GM19452 (cell line): ENCODE measurements at regions not wholly inside any gene's neighbourhood (a gene's known extent, or its start where the extent isn't known, plus 50 kb on each side); places are given as distances from the start of the nearest gene placed in this dataset.

Source experiments
- ATAC-seq: cut with Tn5 transposase; IDR thresholded peaks from one replicate; pipeline ENCODE4 v1.9.1; 2021; ENCODE audit not compliant: unreplicated experiment

DNA sequence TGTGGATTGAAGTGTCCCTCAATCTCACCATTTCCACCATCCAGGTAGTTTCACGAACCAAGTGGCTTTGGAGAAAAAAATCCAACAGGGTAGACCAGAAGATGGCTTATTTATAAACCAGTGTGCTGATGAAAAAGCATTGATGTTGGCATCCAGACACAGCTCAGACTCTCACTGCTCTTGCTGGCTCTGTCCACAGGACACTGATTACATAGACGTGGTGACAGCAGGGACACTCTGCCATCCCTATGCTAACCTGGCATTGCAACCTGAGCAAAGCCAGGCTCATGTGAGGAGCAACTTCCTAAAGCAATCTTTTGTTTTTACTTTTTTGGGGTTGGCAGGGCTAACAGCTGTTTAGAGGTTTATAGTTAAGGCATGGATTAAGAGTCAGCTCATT, 130.6 kb upstream of the SVIL start:
- ATAC-seq, result no peak

DNA sequence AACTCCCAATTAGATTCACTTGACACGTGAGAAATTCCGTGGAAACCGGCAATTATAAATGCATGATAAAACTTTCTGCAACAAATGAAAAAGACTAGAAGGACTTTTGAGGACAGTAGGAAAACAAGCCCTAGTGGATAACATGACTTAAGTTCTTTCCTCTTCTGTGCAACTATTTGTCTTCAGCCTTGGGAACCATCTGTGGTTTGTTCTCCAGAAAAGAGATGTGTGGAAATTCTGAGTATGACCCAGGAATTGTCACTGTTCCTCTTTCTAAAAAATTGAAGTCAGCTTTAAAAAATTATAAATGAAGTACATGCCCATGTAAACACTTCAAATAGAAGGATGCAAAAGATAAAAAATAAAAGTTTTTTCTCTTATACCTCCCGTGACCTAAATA, 128.6 kb upstream of the SVIL start:
- ATAC-seq, result no peak

DNA sequence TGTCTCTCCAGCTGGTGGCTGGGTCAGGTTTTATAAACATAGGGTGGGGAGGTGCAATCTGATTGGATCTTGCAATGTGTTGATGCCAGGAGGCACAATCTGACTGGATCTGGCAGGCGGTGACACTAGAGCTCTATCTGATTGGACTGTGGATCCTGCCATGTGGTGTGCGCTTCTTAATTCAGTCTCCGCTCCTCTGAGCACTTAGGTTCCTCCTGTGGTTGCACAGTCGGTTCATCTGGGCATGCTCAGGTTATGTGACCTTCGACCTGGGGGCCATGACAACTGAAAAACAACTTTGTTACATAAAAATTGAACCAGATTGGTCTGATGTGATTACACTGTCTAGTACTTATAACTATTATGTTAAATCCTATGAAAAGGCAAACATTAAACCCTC, 127.1 kb upstream of the SVIL start:
- ATAC-seq, result no peak

DNA sequence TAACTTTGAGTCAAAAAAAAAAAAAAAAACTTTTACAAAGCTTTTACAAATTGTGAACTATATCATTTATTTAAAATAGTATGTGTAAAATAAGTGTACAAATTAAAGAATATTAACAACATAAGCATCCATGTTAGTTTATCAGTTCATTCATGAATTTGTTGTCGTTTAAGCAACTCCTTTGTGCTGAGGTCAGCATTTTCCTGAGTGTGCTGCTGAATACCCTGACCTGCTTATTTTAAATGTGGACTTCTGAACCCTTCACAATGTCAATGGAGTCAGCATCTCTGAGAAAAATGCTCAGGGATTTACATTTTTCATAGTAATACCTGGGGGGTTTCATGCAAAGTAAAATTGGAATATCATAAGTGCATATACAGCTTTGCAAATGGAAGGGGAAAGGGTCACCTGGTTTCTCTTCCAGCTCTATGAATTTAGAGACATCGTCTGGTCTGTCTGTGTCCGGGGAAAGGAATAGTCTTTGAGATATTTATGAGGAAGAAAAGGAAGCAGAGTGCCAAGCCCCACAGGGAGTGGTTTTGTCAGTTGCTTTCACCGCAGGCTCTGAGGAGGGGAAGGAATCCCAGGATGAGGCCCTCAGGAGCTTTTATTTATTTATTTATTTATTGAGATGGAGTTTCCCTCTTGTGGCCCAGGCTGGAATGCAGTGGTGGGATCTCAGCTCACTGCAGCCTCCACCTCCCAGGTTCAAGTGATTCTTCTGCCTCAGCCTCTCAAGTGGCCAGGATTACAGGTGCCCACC, 125.5 kb upstream of the SVIL start:
- ATAC-seq, result no peak

DNA sequence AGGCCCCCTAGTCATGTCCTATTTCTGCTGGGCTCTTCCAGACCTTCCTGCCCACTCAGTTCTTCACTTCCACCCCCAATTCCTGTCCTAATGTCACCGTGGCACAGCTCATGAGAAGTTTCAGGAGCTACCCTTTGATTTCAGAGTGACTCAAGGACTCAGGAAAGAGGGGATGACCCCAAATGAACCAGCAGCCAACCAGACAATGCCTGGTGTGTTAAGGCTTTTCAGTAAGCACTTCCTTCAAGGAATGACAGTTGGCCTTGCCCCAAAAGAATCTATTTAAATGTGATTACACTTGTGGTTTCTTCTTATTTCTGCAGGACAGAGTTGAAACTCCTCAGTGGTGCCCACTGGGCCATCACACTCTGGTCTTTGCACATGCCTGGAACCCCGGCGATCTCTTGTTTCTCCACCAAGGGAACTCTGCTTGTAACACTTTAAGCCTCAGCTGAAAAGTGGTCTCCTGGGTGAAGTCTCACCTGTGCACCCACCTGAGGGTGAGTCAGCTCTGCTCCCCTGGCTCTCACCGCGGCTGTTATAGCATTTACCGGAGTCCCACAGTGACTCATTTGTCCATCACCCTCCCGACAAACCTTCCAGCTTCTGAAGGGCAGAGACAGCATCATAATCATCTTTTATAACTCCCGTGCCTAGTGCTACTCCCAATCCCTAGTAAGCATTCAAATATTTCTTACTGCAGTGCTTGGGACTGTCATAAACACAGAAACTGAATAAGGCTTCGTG, 123.0 kb upstream of the SVIL start:
- ATAC-seq, result no peak

DNA sequence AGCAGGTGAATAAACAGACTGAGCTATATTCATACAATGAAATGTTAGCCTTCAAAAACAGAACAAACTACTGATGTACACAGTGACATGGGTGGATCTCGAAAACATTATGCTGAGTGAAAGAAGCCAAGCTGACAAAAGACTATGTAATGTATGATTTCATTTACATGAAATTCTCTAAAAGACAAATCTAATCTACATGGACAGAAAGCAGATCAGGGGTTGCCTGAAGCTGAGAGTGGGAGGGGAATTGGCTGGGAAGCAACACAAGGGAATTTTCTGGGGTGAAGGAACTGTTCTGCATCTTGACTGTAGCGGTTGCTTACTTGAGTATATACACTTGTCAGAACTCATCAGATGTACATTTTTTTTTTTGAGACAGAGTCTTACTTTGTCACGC, 121.7 kb upstream of the SVIL start:
- ATAC-seq, result no peak

DNA sequence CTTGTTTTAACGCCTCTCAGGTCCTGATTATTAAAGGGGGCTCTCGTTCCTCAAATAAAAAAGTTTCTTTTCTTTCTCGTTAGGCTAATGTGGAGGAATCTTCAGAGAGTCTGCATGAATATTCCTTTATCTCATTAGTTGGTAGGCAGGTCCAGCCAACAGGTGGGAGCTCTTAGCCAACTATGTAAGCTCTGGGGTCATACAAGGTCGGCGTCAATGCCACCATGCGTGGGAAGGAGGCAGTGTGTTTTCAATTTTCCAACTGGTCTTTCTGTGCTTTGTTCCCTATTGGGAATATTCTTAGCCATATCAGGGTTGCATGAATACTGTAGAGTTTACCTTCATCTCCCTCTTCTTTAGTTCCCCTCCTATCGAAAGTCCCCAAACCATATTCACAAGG, 118.5 kb upstream of the SVIL start:
- no peak for ATAC-seq

DNA sequence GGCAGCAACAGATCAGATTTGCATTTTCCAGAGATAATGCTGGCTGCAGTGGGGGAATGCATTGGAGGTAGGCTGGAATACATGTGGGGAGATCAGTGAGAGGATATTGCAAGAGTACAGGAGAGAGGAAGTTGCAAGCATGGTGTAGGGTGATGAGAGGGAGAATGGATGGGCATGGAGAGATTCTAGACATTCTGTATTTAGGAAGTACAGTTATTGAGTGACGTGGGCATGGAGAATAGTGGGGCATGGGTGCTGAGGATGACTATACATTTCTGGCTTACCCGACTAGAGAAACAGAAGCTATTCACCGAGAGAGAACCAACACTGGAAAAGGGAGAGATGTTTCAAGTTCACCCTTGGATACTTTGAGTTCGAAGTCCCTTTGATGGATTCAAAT, 116.9 kb upstream of the SVIL start:
- no peak for ATAC-seq

DNA sequence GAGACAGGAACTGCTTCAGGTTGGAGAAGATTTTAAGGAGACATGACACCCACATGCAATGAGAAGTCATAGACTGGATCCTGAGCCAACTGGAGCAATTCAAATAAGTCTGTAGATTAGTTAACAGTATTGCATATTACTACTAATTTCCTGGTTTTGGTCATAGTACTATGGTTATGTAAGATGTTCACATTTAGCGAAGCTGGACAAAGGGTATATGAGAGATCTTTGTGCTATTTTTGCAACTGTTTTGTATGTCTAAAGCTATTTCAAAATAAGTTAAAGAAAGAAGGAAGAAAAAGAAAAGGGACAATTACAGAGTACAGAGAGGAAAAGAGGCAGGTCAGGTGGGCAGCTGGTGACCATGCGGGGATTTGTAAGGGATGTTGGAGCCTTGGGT, 116.5 kb upstream of the SVIL start:
- ATAC-seq, result no peak

DNA sequence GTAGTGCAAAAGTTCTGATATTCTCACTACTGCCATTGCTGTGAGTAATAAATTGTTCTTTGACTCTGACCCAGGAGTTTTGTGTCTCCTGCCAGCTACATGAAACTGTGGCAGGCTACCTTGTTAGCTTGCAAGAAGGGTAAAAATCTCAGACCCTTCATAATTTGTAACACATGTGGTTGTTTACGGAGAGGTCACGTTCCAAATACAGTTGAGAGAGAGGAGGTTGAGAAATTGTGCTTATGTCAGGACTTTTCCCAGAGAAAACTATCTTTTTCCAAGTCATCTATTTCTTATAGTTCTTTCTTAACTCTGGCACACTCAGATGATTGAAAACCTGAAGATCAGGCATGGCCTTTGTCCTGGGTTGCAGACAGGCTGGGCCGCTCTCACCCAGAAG, 114.4 kb upstream of the SVIL start:
- ATAC-seq, result no peak

DNA sequence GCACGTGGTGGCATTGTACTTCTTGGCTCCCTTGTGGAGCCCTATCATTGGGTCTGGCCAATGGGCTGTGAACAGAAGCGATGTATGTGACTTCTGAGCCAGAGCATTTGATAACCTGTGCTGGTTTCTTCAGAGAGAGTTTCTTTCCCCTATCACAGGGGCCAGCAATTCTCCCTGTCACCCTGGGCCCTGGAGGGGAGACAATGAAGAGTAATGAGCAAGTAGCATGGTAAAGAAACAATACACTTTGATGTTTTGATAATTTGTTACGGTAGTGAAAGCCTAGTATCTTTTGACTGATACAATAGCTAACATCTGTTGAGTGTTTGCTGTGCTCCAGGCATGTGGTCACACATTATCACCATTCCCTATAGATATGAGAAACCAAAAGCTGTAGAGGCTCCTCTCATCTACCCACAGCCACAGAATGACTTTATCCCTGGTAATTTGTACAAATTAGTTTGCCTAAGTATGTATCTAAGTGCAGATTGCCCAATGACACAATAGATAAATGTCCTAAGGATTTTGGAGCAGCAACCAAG, 113.4 kb upstream of the SVIL start:
- no peak for ATAC-seq

DNA sequence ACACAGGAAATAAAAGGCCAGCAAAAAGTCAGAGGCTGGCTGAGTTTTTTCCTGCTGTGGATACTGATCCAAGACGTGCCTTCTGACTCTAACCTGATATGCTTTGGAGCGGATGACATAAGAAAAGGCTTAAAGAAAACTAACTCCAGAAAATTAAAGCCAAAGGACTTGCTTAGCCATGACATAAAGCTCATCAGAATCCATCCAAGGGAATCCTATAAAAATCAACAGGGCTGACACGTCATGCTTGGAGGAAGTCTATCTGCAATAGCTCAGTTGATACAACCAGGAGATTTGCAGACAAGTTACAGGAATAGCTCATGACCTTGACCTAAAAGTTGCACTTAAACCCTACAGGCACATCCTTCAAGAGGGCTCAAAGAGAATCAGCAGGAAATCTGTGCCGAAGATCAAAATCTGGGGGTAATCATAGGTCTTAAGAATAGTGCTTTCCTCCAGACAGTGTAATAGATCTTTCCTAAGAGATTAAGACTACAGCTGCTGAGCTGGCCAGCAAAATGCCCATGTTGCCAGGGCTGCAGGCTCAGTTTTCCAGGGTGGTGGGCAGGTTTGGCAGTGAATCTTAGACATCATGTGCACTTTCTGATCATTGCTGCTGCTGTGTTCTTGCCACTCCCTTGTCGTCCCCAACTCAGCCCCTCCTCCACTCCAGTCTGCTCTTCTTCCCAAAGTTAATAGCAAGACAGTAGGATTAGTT, 111.5 kb upstream of the SVIL start:
- ATAC-seq, result no peak

DNA sequence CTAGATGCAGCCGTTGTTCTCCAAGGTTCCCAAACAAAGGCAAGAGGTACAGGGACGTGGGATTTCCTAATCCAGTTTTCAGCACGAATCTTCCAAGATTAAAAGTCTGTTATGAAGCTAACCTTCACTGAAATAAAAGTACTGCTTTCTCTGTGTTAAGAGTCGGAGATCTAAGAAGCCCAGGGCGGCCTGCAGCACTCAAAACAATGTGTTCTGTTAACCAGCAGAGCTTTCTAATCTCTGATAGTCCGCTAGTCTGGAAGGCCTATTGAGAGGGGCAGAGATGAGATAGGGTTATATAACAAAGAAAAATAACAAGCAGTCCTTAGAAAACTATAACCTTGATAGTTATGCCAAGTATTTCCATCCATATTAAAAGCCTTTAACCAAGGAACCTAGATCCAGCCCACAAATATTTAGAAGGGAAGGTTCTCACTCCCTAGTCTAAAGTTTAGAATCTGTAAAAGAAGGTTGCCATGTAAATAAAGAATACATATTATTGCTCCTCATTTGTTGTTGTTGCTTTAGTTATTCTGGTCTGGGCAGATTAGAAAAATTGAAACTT, 106.3 kb upstream of the SVIL start:
- no peak for ATAC-seq

DNA sequence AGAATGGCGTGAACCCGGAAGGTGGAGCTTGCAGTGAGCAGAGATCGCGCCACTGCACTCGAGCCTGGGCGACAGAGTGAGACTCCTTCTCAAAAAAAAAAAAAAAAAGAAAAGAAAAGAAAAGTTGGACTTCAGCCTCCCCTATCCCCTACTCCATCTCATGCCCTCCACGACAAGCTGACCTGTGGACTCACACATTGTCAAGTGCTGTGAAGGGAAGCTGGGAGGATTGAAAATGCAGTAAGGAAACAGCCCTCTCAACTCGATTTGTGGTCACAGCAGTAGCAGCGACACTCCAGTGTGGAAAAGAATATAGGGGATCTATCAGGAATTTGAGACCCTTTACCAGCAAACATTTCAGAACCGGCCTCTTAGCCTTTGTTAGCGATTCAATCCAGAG, 103.6 kb upstream of the SVIL start:
- ATAC-seq, result no peak

DNA sequence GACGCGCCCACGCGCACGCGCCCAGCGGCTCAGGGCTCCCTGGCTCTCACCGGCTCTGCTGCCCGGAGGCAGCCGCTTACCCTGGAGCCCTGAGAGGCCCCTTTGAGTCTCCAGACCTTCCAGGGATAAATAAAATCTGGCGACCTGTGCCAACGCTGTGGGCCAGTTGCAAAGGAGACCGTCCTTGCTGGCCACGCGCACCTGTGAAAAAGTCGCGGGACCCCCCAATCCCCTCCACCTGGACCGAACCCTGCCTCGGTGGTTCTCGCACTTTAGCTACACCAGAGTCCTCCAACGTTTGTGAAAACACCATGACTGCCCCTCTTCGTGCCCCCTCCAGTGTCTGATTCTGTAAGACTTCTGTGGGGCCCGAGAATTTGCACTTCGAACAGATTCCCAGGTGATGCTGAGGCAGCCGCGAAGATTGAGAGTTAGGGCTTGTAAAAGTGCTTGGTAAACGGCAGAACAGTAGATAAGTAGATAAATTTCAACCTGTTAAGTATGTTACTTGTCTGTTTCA, 102.4 kb upstream of the SVIL start:
- ATAC-seq, result no peak

DNA sequence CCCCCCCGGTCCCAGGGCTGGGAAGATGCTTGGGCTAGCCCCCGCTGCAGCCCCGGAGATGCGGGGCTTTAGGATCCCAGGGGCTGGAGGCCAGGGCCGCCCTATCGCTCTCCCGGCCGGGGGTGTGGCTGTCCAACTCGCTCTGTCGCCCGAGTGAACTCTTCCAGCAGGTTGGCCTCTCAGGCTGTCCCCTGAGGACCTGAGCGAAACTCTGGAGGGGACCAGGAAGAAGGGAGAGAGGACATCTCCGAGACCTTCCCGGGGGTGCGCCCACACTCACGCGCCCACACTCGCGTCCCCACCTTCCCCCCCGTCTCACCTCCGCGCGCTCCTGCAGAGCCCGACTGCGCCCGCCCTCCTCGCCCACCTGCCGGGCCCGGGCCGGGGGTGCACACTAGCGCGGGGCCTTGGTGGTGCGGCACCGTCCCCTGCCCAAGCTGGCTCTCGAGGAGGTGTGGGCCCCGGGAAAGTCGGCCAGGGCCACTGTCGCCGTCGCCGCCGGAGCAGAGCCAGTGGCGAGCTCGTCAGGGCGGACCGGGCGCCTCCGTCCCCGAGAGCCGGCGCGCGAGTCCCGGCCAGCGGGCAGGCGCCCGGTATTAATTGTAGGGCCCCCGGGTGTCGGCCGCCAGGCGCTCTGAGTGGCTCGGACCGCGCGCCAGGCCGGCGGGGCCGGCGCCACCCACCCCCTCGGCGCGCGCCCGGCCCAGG, 101.7 kb upstream of the SVIL start:
- ATAC-seq, result no peak

DNA sequence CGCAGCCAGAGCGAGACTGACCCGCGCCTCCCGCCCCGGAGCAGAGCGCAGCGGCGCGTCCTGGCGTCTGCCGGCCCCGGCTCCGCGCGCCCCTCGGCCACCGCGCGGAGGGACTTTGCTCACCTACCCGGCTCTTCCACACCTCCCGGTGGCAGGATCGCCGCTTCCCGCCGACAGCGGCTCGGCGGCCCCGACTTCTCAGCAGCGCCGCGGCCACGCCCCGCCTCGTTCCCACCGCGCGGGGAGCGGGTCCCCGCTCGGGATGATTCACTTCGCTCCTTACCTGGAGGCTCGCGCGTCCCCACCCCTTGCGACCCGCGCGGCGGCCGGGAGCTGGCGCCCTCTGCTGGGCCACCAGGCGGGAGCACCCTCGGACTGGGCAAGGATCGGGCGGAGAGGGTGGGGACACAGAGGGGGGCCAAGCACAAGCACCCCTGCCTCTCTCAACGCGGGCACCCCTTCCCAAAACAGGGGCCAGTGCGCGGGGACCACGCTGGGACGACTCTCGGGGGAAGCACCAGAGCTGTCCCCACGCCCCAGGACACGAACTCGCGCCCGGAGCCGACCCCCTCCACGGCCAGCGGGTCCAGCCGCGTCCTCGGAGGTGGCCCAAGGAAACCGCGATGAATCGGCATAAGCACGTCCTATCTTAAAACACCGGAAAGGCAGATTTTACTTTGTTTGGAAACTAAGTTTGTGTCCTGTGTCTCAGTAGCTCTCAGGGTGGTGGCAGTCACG, 101.0 kb upstream of the SVIL start:
- peak; percentile 89 for ATAC-seq

DNA sequence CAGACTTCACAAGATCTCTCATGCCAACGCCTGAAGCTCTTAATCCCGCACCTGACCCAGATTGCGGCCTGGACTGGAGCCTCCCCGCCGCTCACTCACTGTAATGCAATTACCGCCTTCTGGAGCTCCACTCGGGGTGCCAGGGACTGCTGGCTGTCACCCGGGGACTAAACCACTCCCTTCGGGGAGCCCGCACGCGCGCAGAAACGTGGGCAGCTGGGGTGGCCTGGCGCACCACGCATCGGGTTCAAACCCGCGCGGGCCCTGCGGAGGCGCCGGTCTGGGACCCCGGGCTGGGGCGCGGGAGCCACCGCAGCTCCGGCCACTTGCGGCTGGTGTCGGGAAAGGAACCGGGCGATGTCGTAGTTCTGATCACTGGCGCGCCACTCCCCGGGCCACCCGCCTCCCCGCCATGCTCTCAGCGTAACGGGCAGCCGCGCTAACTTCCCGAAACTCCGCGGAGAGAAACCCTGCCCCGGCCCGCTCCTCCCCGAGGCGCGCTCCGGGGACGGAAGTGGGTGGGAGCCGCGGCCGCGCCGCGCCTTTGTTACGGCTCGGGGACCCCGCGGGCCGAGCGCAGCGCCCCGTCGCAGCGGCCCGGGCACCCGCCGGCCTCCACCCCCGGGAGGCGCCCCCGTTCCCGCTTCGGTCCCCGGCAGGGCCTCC, 100.3 kb upstream of the SVIL start:
- ATAC-seq, result peak; percentile 42

DNA sequence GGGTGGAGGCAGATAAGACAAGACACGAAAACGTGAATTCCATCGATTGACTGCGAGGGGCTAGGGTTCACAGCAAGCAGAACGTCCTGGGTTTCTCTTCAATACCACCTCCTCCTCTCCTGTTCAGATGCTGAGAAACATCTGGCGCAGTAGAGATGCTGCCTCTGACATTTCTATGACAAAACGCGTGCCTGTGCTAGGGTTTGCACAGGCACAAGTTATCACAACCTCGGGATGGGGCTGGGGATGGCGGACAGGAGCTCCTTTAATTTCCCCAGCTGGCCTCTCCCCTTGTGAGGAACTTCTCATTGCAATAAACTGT, 99.8 kb upstream of the SVIL start:
- ATAC-seq, result no peak

DNA sequence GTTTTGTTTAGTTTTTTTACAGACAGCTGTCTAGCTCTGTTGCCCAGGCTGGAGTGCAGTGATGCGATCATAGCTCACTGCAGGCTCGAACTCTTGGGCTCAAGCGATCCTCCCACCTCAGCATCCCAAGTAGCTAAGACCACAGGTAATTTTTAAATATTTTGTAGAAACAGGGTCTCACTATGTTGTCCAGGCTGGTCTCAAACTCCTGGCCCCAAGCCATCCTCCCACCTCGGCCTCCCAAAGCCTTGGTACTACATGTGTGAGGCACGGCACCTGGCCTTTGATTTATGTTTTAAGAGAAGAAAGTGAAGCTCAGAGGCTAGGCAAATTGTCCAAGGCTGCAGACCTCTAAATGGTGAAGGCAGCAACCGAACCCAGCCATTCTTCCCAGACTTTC, 98.6 kb upstream of the SVIL start:
- no peak for ATAC-seq
